Fibroblast of peridontal ligament (primary cell): ENCODE measurements at regions not wholly inside any gene's neighbourhood (a gene's known extent, or its start where the extent isn't known, plus 50 kb on each side); places are given as distances from the start of the nearest gene placed in this dataset.
A peak's percentile ranks its signal among the peaks of the same experiment; 100 is the strongest.
"Not testable (repeated sequence)": the region's sequence is repeated elsewhere in the genome, so short reads cannot be mapped to it uniquely, and the experiment has no call there.

Experiments used
- DNase-seq: peaks from one replicate; pipeline ENCODE4 v3.0.0-alpha.2; 2010; ENCODE audit errors: extremely low read depth

GRCh38 chr1:221965891-221966290 lies 224.0 kb upstream of the DUSP10 start:
- not testable (repeated sequence) for DNase-seq

GRCh38 chr1:221965252-221965651 lies 223.4 kb upstream of the DUSP10 start:
- DNase-seq, result no peak

GRCh38 chr1:221963742-221964141 lies 221.9 kb upstream of the DUSP10 start:
- no peak for DNase-seq

- no peak for DNase-seq
Measured at GRCh38 chr1:221962385-221962784, 220.5 kb upstream of the DUSP10 start.

- DNase-seq, result peak; percentile 60
Measured at GRCh38 chr1:221961532-221962292, 219.8 kb upstream of the DUSP10 start.

- DNase-seq, result peak; percentile 40
Measured at GRCh38 chr1:221958161-221958562, 216.3 kb upstream of the DUSP10 start.

GRCh38 chr1:221957350-221957749 lies 215.5 kb upstream of the DUSP10 start:
- DNase-seq, result not testable (repeated sequence)

GRCh38 chr1:221949996-221950395 lies 208.1 kb upstream of the DUSP10 start:
- DNase-seq, result no peak

GRCh38 chr1:221948459-221948858 lies 206.6 kb upstream of the DUSP10 start:
- no peak for DNase-seq

- no peak for DNase-seq
Measured at GRCh38 chr1:221947731-221948130, 205.8 kb upstream of the DUSP10 start.

- DNase-seq, result no peak
Measured at GRCh38 chr1:221946768-221947167, 204.9 kb upstream of the DUSP10 start.

GRCh38 chr1:221945669-221946068 lies 203.8 kb upstream of the DUSP10 start:
- DNase-seq, result no peak

- DNase-seq, result no peak
Measured at GRCh38 chr1:221944247-221944870, 202.5 kb upstream of the DUSP10 start.

GRCh38 chr1:221940631-221941030 lies 198.7 kb upstream of the DUSP10 start:
- no peak for DNase-seq

- DNase-seq, result no peak
Measured at GRCh38 chr1:221939607-221940006, 197.7 kb upstream of the DUSP10 start.

- DNase-seq, result no peak
Measured at GRCh38 chr1:221937155-221937953, 195.5 kb upstream of the DUSP10 start.

- DNase-seq, result no peak
Measured at GRCh38 chr1:221933814-221934213, 191.9 kb upstream of the DUSP10 start.

GRCh38 chr1:221926441-221926840 lies 184.6 kb upstream of the DUSP10 start:
- no peak for DNase-seq

- DNase-seq, result no peak
Measured at GRCh38 chr1:221925947-221926346, 184.1 kb upstream of the DUSP10 start.

- peak; percentile 66 for DNase-seq
Measured at GRCh38 chr1:221923929-221924598, 182.2 kb upstream of the DUSP10 start.

GRCh38 chr1:221921936-221922335 lies 180.0 kb upstream of the DUSP10 start:
- DNase-seq, result no peak

- DNase-seq, result no peak
Measured at GRCh38 chr1:221919743-221920142, 177.9 kb upstream of the DUSP10 start.
